Activated CD4-positive, alpha-beta T cell treated with anti-CD3 and anti-CD28 coated beads for 4 hours (primary cell): ENCODE measurements at regions not wholly inside any gene's neighbourhood (a gene's known extent, or its start where the extent isn't known, plus 50 kb on each side); places are given as distances from the start of the nearest gene placed in this dataset.
A peak's percentile ranks its signal among the peaks of the same experiment; 100 is the strongest.

Experiments used
- DNase-seq, 2 donors: peaks; one replicate each; pipeline ENCODE4 v3.0.0-alpha.2; 2020

GRCh38 chr4:152014280-152014679, 253.5 kb upstream of the GATB start:
- DNase-seq, result peak; percentile 26 to 36

GRCh38 chr4:152011469-152011868, 250.7 kb upstream of the GATB start:
- no peak for DNase-seq

DNA sequence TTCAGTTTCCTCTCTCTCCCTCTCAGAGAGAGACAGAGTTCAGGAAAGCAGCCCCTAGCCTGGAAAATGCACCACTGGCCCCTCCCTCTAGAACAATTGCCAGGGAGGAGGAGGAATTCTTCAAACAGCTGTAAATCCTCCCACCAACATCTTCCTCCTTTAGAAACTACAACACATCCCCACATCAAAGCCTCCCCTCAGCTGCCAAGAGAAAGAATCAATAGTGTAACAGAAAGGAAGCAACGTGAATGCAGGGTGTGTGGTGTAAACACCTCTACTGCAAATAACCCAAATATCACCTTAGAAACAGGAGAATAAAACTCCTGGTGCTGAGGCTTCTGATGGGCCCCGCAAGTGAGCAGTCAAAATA, 249.9 kb upstream of the GATB start:
- DNase-seq, result no peak

- no peak for DNase-seq
Observed at GRCh38 chr4:152009983-152010709, 249.3 kb upstream of the GATB start.

DNA sequence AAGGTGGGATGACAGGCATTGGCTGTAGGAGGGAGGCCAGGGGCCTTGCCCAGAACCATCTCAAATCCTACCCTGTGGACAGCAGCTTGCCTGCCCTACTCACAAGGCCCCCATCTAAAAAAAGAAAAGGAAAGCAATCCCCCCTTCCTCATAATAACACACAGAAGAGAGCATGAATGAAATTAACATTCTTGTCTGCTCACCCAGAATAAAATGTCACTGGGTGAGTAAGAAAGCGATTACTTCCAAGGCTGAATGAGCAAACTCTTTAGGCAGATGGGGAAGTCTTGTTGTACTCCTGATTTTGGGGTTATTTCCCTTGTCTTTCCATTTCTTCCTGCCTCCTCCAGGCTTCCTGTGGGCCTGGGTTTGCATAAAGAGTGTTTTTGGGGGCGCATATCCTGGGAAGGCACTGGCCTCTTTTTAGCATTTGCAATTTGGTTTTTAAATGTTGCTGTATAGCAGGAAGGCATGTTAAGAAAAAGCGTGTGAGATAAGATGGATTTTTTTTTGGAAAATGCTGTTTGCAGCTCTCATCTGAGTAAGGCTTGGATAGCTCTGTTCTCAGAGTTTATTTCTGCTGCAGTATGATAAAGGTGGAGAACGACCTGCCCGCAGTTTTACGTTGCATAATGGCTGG, 248.3 kb upstream of the GATB start:
- DNase-seq, result no peak

DNA sequence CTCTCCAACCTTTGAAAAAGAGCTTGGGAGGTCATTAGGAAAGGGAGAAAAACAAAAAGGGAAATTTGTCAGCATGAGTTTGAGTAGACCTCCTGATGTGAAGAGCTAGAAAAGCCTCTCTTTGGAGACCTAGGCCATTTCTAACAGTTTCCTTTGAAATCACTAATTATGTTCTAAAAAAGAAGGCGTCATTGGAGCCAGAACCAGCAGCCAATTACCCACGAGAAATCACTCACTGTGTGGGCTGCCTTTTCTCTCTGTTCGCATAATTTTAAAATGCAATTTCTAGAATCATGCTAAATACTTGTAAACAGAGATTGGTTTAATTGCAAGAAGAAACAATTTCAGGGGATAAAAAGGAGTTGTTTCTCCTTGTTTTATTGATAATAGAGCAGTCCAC, 246.3 kb upstream of the GATB start:
- DNase-seq, result no peak

GRCh38 chr4:152004801-152005200, 244.0 kb upstream of the GATB start:
- no peak for DNase-seq

DNA sequence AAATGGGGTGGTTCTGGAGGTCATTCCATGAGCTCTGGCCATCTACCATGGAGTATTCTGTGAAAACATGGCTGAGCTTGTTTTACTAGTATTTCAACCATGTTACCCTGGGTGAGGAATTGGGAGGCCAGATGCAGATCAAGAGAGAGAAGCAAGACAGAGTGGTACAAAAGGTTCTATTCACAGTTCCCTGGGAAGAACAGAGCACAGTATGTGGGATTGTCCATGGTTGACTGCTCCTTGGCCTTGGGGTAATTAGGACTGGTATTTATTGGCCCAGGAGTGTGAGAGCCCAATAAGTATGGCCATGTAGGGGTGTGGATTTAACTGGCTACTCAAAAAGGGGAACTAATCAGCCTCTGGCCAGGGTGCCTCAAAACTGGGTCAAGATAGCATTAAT, 239.7 kb upstream of the GATB start:
- DNase-seq, result no peak

DNA sequence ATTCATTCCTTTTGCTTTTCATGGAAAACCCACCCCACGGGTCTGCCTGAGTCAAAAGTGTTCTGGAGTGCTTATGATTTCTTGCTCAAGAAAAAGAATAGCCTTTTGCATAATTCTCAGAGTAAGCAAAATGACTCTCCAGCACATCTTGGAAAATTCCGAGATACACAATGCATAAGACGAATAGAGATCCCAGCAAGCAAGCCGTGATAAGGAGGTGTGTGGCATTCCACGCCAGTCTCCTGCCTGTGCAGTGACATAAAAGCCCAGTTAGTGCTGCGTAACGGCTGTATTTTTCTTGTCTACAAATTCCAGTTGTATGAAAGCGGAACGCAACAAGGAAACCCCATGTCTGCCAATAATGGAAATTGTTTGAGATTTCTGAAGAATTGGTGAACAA, 237.9 kb upstream of the GATB start:
- no peak for DNase-seq

GRCh38 chr4:151997461-151997860, 236.7 kb upstream of the GATB start:
- no peak for DNase-seq

- DNase-seq, result no peak
Observed at GRCh38 chr4:151994429-151994828, 233.6 kb upstream of the GATB start.

- DNase-seq, result no peak
Observed at GRCh38 chr4:151993521-151993920, 232.7 kb upstream of the GATB start.

GRCh38 chr4:151992332-151993154, 231.7 kb upstream of the GATB start:
- DNase-seq, result no peak

- DNase-seq, result no peak
Observed at GRCh38 chr4:151991884-151992167, 231.0 kb upstream of the GATB start.

DNA sequence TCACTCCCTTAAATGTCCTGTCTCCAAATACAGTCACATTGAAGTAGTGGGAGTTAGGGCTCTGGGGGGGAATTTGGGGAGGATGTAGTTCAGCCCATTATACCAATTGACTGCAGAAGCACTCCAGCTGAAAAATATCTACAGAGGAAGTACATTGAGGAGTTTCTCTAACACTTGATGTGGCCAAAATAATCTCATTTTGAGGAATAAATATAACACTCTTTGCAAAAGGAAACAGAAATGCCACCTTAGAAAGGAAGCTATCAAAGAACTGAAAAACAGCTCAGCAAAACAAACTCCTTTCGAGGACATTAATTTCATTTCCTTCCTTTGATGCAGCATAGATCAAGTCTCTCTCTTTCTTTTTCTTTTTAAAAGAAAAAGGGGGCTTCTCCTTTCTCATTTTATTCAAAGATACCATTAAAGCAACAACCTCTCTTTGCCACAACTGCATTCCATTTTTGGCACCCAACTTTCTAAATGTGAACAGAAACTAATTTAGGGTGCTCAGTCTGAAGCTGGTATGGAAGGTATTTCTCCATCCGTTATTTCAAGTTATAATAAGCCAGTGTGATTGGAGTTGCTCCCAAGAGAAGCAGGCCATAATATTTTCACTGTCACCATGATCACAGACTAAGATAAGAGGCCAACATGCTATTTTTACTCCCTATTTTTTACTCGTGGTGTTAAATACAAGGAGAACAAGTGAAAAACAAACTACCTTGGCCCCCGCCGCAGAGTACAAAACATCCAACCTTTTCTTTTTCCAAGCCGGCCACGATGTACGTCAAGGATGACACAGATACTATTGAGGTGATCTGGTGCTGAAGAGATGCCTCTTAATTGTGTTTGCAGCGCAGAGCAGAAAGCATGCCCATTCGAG, 230.4 kb upstream of the GATB start:
- no peak for DNase-seq

- no peak for DNase-seq
Observed at GRCh38 chr4:151990201-151990600, 229.4 kb upstream of the GATB start.

DNA sequence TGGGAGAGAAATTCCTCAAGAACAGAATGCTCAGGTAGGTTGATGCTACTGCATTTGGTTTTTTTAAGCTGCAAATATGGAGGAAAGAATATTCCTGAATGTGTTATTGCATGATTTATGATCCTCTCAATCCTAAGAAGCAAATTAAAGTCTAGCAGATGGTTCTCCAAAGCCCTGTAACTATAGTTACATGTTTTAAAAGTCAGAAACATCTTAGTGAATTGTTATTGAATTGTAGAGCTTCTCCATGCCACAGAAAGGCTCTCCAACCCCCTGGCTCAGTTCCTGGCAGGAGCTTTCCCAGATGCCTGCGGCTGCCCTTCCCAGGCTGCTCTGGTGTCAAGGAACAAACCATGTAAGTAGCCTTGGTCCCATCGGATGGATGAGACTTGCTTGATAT, 227.8 kb upstream of the GATB start:
- no peak for DNase-seq

DNA sequence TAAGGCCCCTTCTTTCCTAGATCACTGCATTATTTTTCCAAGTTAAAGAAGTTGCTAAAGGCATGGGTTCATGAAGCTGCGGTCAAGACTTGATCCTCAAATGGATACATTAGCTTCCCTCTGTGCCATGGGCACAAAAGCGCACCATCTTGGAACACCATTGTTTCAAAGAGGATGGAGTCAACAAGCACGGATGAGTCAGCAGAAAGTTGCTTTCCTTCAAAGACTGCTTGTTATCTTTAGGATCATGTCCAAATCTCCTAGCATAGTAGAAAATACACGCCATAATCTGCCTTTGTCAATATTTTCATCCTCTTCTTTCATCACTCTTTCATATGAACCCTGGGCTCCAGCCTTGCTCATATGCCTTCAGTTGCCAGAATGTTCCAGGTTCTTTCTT, 226.8 kb upstream of the GATB start:
- DNase-seq, result no peak

- no peak for DNase-seq
Observed at GRCh38 chr4:151983854-151984253, 223.0 kb upstream of the GATB start.

- no peak for DNase-seq
Observed at GRCh38 chr4:151979819-151980218, 219.0 kb upstream of the GATB start.

- no peak for DNase-seq
Observed at GRCh38 chr4:151968643-151969042, 207.8 kb upstream of the GATB start.

GRCh38 chr4:151967074-151967473, 206.3 kb upstream of the GATB start:
- DNase-seq, result no peak

DNA sequence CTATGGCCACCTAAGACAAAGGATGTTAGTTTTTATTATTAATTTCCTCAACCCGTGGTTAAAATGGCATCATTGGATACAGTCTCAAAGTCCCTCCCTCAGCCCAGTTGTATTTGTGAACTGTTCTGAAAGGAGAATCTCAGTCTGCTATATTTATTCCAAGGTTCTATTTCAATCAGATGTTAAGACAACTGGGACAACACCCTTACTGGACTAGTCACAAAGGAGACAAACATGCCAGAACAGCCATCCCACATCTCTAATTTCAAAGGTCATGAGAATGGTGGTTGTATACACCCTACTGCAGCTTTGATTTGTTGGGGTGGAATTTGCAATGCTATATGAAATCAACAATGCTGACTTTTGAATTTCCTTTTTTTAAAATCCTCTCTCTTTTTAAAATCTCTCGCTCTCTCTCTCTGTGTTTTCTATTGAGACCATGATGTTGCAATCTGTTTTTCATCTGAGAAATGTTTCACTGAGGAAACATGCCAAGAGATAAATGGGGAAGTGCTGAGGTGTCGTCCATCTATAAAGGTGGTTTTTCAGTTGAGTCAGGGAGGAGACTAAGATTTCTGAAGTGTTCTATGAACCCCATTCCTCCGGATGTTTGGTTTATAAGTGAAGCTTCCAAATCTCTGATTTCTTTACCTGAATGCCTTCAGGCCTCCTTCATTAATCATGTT, 201.5 kb upstream of the GATB start:
- DNase-seq, result no peak
